ENCODE measurements at regions not wholly inside any gene's neighbourhood (a gene's known extent, or its start where the extent isn't known, plus 50 kb on each side); places are given as distances from the start of the nearest gene placed in this dataset.

DNA sequence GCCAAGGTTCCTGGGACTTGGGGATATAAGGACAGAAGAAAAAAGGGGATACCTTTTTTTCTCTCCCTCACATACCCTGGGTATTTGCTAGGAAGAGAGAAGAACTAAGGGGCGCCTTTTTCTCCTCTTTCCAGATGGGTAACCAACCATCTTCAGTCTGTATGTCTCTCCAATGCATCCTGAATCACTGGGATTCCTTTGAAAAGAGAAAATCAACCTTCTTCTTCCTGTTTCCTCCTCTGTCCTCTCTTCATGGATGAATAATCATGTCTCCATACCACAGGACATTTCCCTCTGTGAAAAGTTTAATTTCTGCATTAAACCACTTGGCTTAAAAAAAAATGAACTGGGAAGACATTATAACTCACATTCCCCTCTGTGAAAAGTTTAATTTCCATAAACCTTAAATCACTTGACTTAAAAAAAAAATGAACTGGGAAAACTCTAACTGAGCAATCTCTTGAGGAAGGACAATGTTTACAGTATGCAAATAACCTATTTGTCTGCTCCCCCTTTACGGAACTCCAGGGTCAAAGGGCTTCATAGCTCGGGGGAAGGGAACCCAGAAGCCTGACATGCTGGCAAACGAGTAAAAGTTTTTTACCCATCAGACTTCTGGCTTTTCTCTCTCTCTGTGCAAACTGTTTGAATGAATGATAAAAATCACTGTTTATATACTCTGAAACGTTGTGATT, 56.7 kb upstream of the FAM98A start:
- Histone ChIP-seq H3K27ac (ENCODE audit: low read depth in 1 of 2, low read length in 2 of 2) (no peak overlapping the region), H3K36me3 (ENCODE audit: control insufficient read depth in 1 of 2, insufficient read depth in 2 of 2, low read length in 1 of 2) (no peaks in the 10 kb centered on the region), H3K4me1 (ENCODE audit: control insufficient read depth in 1 of 2, insufficient read depth in 2 of 2, low read length in 2 of 2) (no peaks in the 10 kb centered on the region), H3K27me3 (ENCODE audit: control insufficient read depth in 1 of 2, insufficient read depth in 2 of 2, low read length in 1 of 2) (no peaks in the 10 kb centered on the region), H3K9me3 (ENCODE audit: control insufficient read depth, low read length) (peaks cover 6% of the 10 kb centered on the region), H3K4me3 (ENCODE audit: low read length in 2 of 2) (no peak overlapping the region)
- whole genome bisulfite sequencing, 2 donors = 65 to 68% methylated on average over 5 of the region's 5 CpGs
- intact Hi-C loops (cut with DNase I) = no loop called here
- DNase-seq (no peak), ATAC-seq (ENCODE audit: low FRiP score) (no peak)

DNA sequence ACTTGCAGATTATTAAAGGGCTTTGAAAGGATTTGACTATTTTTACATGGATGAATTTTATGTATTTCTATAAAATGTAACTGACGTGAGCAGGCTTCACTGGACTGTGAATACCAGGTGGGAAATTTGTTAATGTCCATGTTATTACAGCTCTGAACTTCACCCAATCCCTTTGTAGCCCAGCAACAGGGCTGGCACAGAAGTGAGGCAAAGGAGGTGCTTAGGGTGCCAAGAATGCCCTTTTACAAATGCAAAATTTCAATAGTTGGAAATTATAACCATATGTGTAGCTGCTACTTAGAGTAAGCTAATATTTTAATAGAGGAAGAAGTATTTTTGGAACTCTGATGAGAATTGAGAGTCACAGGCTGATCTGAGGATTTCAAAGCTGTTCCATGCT, 53.7 kb upstream of the FAM98A start:
- H3K27me3 ChIP-seq (ENCODE audit: control insufficient read depth in 1 of 2, insufficient read depth in 2 of 2, low read length in 1 of 2) = no peaks in the 10 kb centered on the region
- DNase-seq (no peak), ATAC-seq (ENCODE audit: low FRiP score) (no peak)
- peaks cover 6% of the 10 kb centered on the region for H3K9me3 ChIP-seq (ENCODE audit: control insufficient read depth, low read length)
- H3K36me3 ChIP-seq (ENCODE audit: control insufficient read depth in 1 of 2, insufficient read depth in 2 of 2, low read length in 1 of 2) = no peaks in the 10 kb centered on the region
- intact Hi-C loops (cut with DNase I) = no loop called here
- H3K4me1 ChIP-seq (ENCODE audit: control insufficient read depth in 1 of 2, insufficient read depth in 2 of 2, low read length in 2 of 2) = no peaks in the 10 kb centered on the region
- no peak overlapping the region for H3K27ac ChIP-seq (ENCODE audit: low read depth in 1 of 2, low read length in 2 of 2)
- H3K4me3 ChIP-seq (ENCODE audit: low read length in 2 of 2) = no peak overlapping the region
- 32 to 46% methylated on average over 1 of the region's 1 CpG for WGBS, 2 donors

DNA sequence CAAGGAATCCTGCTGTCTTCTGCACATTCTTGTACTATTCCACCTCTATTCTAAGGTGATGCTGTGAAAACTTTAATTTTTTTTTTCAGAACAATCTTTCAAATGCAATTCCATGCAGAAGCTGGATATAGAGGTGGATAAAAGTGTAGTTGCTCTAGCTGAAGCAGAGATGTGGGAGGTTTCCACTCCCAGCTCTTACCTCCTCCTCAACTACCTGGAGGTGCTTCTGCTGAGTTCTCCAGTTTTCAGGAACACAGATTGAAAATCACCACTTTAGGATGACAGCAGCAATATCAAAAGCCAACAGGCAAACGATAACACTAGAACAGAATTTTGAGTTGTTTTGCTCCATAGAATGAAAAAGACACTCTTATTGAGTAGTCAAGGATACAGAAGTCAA, 51.1 kb upstream of the FAM98A start:
- intact Hi-C loops (cut with DNase I) = no loop called here
- no peak overlapping the region for H3K4me3 ChIP-seq (ENCODE audit: low read length in 2 of 2)

More for the DNA sequence above, 51.1 kb upstream of the FAM98A start:
- DNase-seq (no peak), ATAC-seq (ENCODE audit: low FRiP score) (no peak)
- no peaks in the 10 kb centered on the region for H3K4me1 ChIP-seq (ENCODE audit: control insufficient read depth in 1 of 2, insufficient read depth in 2 of 2, low read length in 2 of 2)
- H3K27me3 ChIP-seq (ENCODE audit: control insufficient read depth in 1 of 2, insufficient read depth in 2 of 2, low read length in 1 of 2) = no peaks in the 10 kb centered on the region
- WGBS, 2 donors = 46 to 74% methylated on average over 1 of the region's 1 CpG
- peaks cover 3% of the 10 kb centered on the region for H3K9me3 ChIP-seq (ENCODE audit: control insufficient read depth, low read length)
- H3K36me3 ChIP-seq (ENCODE audit: control insufficient read depth in 1 of 2, insufficient read depth in 2 of 2, low read length in 1 of 2) = no peaks in the 10 kb centered on the region
- no peak overlapping the region for H3K27ac ChIP-seq (ENCODE audit: low read depth in 1 of 2, low read length in 2 of 2)

Small RNA genes in the stretch of these regions (microRNA-seq; reads per million reads assigned to microRNA genes)
- gene MIR548AD = 0 reads per million in 2 donors

Data from aorta (tissue), 5 donors.